Mammary epithelial cell (primary cell): ENCODE measurements at regions not wholly inside any gene's neighbourhood (a gene's known extent, or its start where the extent isn't known, plus 50 kb on each side); places are given as distances from the start of the nearest gene placed in this dataset.

Experiments
- CTCF ChIP-seq, 2 donors: IDR thresholded peaks in 1 of 2; conservative IDR thresholded peaks in 1 of 2; 2 replicates each; pipeline ENCODE4 v1.5.1; 2011 to 2012; ENCODE audit warnings: inconsistent platforms in 2 of 2, low read length in 2 of 2, mild to moderate bottlenecking in 2 of 2, control low read depth in 1 of 2, low read depth in 1 of 2; ENCODE audit not compliant: insufficient read depth in 1 of 2; ENCODE audit errors: extremely low read depth in 1 of 2
- EZH2 ChIP-seq: IDR thresholded peaks from 2 replicates; pipeline ENCODE4 v1.6.1; 2012; ENCODE audit warnings: low read length, inconsistent platforms, borderline replicate concordance

DNA sequence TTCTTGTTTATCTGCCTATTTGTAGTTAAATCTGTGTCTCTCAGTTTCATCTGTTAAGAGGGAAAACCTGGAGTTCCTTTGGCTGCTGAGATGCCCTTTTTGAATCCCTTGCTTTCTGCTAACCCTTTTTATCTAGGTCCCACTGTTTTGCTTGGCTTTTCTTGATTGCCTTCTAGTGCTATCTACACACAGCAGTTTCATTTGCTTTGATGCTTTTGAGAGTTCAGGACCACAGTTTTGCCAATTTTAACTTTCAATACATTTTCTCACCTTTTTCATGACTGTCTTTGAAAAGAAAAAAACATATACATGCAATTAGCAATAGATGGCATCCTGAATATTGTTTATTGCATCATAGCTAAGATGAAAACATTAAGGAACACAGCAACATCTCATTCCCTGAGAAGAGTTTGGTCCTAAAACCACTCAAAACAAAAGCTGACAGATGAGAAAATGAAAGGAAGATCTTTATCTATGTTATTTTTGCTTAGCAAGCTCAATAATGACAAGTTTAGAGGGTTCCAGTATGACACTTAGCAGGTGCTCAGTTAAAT lies 241.4 kb upstream of the MEX3C start:
- no peak for TF ChIP-seq CTCF (conservative IDR thresholded peaks at IDR 0.05 in 1 of 2, IDR thresholded peaks at IDR 0.05 in 1 of 2; ENCODE audit: extremely low read depth in 1 of 2, insufficient read depth in 1 of 2, low read depth in 1 of 2, low read length in 2 of 2)
- no peak for TF ChIP-seq EZH2
